HepG2 (cell line): ENCODE measurements at regions not wholly inside any gene's neighbourhood (a gene's known extent, or its start where the extent isn't known, plus 50 kb on each side); places are given as distances from the start of the nearest gene placed in this dataset.

ENCODE experiments used
- HOMEZ ChIP-seq: IDR thresholded peaks from 2 replicates; pipeline ENCODE4 v1.6.1; 2016; ENCODE audit warnings: low read depth
- YY1 ChIP-seq: IDR thresholded peaks from 2 replicates; pipeline ENCODE4 v1.6.1; 2011; ENCODE audit warnings: low read length, low read depth, moderate library complexity, mild to moderate bottlenecking; ENCODE audit not compliant: insufficient read depth, insufficient replicate concordance
- ZNF235 ChIP-seq: sonication (generic); formaldehyde crosslinking; IDR thresholded peaks from 2 replicates; pipeline ENCODE4 v1.8.1; 2023; ENCODE audit warnings: mild to moderate bottlenecking, missing genetic modification reagents, borderline replicate concordance
- ZNF264 ChIP-seq: sonication (generic); formaldehyde crosslinking; IDR thresholded peaks from 2 replicates; pipeline ENCODE4 v1.4.0; 2020; ENCODE audit warnings: missing genetic modification reagents
- ZNF335 ChIP-seq: sonication (generic); formaldehyde crosslinking; IDR thresholded peaks from 2 replicates; pipeline ENCODE4 v1.4.0; 2020; ENCODE audit warnings: missing genetic modification reagents
- ZNF431 ChIP-seq: sonication (generic); formaldehyde crosslinking; IDR thresholded peaks from 2 replicates; pipeline ENCODE4 v1.9.0; 2022; ENCODE audit warnings: missing genetic modification reagents, low read depth, mild to moderate bottlenecking, borderline replicate concordance
- ZNF512B ChIP-seq: sonication (generic); formaldehyde crosslinking; IDR thresholded peaks from 2 replicates; pipeline ENCODE4 v1.5.1; 2020; ENCODE audit warnings: missing genetic modification reagents, mild to moderate bottlenecking, borderline replicate concordance
- ZNF567 ChIP-seq: sonication (generic); formaldehyde crosslinking; IDR thresholded peaks from 2 replicates; pipeline ENCODE4 v1.8.1; 2023; ENCODE audit warnings: mild to moderate bottlenecking, missing genetic modification reagents, borderline replicate concordance
- ZNF790 ChIP-seq: sonication (generic); formaldehyde crosslinking; IDR thresholded peaks from 2 replicates; pipeline ENCODE4 v1.8.0; 2022; ENCODE audit warnings: missing genetic modification reagents, mild to moderate bottlenecking, borderline replicate concordance

GRCh38 chr4:1572964-1573720, 111.0 kb downstream of the FAM53A start (continued):
- TF ChIP-seq ZNF431 (CRISPR knock-in tag) (no peak), HOMEZ (CRISPR knock-in tag) (no peak), ZNF335 (no peak), YY1 (no peak), ZNF790 (CRISPR knock-in tag) (no peak), ZNF264 (no peak), ZNF567 (CRISPR knock-in tag) (no peak), ZNF512B (no peak), ZNF235 (CRISPR knock-in tag) (no peak)
